ENCODE measurements at regions not wholly inside any gene's neighbourhood (a gene's known extent, or its start where the extent isn't known, plus 50 kb on each side); places are given as distances from the start of the nearest gene placed in this dataset.

DNA sequence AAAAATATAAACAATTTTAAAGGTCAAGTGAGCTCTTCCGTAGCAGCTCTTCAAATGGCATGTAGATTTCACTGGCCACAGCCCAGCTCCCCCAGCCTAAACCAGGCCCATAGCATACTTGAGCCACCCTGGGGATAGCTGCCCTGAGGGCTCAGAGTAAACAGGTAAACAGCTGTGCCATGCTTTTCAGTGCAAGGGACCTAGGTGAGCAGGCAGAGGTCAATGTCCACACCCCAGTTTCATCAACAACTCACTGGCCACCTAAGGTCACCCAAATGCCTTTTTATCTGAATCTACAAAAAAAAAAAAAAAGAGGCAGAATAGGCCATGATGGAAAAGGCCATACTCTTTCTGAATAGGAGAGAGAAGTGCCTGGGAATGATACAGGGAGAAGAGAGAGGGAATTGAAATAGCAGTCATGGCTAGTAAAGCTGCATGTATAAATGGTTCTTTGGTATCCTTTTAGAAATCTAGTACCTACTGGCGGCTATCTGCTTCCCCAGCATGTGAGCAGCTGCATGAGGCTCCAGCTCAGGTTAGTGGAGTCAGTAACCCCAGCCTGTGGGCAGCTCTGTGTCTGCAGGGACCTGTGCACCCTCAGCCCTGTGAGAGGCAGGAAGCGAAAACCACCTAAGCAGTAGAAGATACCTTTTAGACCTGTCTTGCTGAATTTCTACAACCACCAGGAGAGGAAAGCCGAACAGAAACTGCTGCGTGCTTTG lies 77.0 kb downstream of the FOXA2 start (continued):
- TF ChIP-seq HOMEZ (CRISPR knock-in tag; IDR thresholded peaks at IDR 0.05; ENCODE audit: low read depth) (peak; percentile 17; the same call in 1 of the 2 replicates), ZNF839 (CRISPR knock-in tag; IDR thresholded peaks at IDR 0.05; ENCODE audit: borderline replicate concordance) (no peak; the same call in 1 of the 2 replicates), POLR2A (IDR thresholded peaks at IDR 0.05; ENCODE audit: insufficient read depth in 1 of 2, low read depth in 2 of 2, low read length in 2 of 2) (no peak), SRSF1 (optimal IDR thresholded peaks at IDR 0.05; ENCODE audit: low read depth, low read length) (no peak), HNRNPLL (IDR thresholded peaks at IDR 0.05; ENCODE audit: low read depth, low read length, poor library complexity, severe bottlenecking) (no peak), SPEN (CRISPR knock-in tag; IDR thresholded peaks at IDR 0.05; ENCODE audit: low read depth) (0 out of 2 replicates have a peak, but pooled peaks have one; percentile 33), SSRP1 (CRISPR knock-in tag; IDR thresholded peaks at IDR 0.05) (0 out of 2 replicates have a peak, but pooled peaks have one; percentile 65), IRX3 (CRISPR knock-in tag; IDR thresholded peaks at IDR 0.05; ENCODE audit: borderline replicate concordance, low read depth) (no peak), KLF13 (CRISPR knock-in tag; IDR thresholded peaks at IDR 0.05) (no peak), NR2C2 (CRISPR knock-in tag; IDR thresholded peaks at IDR 0.05; ENCODE audit: borderline replicate concordance) (peak; percentile 63; the same call in 1 of the 2 replicates), ZNF83 (CRISPR knock-in tag; IDR thresholded peaks at IDR 0.05; ENCODE audit: borderline replicate concordance) (no peak), ZNF761 (CRISPR knock-in tag; conservative IDR thresholded peaks at IDR 0.05) (0 out of 2 replicates have a peak, but pooled peaks have one; percentile 50), SMYD3 (CRISPR knock-in tag; IDR thresholded peaks at IDR 0.05) (no peak), ZKSCAN5 (CRISPR knock-in tag; IDR thresholded peaks at IDR 0.05) (no peak), U2AF2 (IDR thresholded peaks at IDR 0.05; ENCODE audit: low read depth, low read length) (no peak), NBN (conservative IDR thresholded peaks at IDR 0.05) (no peak)
- TF ChIP-seq, protein P1, sequence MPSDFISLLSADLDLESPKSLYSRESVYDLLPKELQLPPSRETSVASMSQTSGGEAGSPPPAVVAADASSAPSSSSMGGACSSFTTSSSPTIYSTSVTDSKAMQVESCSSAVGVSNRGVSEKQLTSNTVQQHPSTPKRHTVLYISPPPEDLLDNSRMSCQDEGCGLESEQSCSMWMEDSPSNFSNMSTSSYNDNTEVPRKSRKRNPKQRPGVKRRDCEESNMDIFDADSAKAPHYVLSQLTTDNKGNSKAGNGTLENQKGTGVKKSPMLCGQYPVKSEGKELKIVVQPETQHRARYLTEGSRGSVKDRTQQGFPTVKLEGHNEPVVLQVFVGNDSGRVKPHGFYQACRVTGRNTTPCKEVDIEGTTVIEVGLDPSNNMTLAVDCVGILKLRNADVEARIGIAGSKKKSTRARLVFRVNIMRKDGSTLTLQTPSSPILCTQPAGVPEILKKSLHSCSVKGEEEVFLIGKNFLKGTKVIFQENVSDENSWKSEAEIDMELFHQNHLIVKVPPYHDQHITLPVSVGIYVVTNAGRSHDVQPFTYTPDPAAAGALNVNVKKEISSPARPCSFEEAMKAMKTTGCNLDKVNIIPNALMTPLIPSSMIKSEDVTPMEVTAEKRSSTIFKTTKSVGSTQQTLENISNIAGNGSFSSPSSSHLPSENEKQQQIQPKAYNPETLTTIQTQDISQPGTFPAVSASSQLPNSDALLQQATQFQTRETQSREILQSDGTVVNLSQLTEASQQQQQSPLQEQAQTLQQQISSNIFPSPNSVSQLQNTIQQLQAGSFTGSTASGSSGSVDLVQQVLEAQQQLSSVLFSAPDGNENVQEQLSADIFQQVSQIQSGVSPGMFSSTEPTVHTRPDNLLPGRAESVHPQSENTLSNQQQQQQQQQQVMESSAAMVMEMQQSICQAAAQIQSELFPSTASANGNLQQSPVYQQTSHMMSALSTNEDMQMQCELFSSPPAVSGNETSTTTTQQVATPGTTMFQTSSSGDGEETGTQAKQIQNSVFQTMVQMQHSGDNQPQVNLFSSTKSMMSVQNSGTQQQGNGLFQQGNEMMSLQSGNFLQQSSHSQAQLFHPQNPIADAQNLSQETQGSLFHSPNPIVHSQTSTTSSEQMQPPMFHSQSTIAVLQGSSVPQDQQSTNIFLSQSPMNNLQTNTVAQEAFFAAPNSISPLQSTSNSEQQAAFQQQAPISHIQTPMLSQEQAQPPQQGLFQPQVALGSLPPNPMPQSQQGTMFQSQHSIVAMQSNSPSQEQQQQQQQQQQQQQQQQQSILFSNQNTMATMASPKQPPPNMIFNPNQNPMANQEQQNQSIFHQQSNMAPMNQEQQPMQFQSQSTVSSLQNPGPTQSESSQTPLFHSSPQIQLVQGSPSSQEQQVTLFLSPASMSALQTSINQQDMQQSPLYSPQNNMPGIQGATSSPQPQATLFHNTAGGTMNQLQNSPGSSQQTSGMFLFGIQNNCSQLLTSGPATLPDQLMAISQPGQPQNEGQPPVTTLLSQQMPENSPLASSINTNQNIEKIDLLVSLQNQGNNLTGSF (CRISPR knock-in tag; IDR thresholded peaks at IDR 0.05), result no peak

Data from HepG2 (cell line).